Esophagus squamous epithelium (tissue), 5 donors: ENCODE measurements at regions not wholly inside any gene's neighbourhood (a gene's known extent, or its start where the extent isn't known, plus 50 kb on each side); places are given as distances from the start of the nearest gene placed in this dataset.

ENCODE experiments used
- DNase-seq: peaks from one replicate; lab custom pipeline; 2025; lab: John Stamatoyannopoulos, UW
- H3K27ac ChIP-seq, 4 donors: fragments of 200-600 bp; sonication (generic); one replicate each; pipeline ENCODE4 v1.5.1; 2016 to 2019; ENCODE audit warnings: mild to moderate bottlenecking in 1 of 4
- H3K27me3 ChIP-seq, 4 donors: fragments of 200-600 bp; sonication (generic); 1 replicate in 3 of 4; 2 replicates in 1 of 4; pipeline versions ENCODE4 v1.5.1 to v1.6.0; 2017 to 2021; ENCODE audit warnings: antibody characterized with exemption in 1 of 4
- H3K36me3 ChIP-seq, 3 donors: fragments of 200-600 bp; sonication (generic); one replicate each; pipeline ENCODE4 v1.5.1; 2016 to 2019
- H3K4me1 ChIP-seq, 3 donors: fragments of 200-600 bp; sonication (generic); one replicate each; pipeline ENCODE4 v1.5.1; 2017 to 2019
- H3K4me3 ChIP-seq, 4 donors: fragments of 200-600 bp; sonication (generic); 1 replicate in 3 of 4; 2 replicates in 1 of 4; pipeline ENCODE4 v1.5.1; 2016 to 2019; ENCODE audit warnings: mild to moderate bottlenecking in 2 of 4, moderate library complexity in 1 of 4
- H3K9me3 ChIP-seq, 3 donors: fragments of 200-600 bp; sonication (generic); one replicate each; pipeline ENCODE4 v1.5.1; 2016 to 2019
- CTCF ChIP-seq, 6 experiments: fragments of 450-650 bp in 4 of 6; fragments of 200-600 bp in 2 of 6; sonication (generic) in 2 of 6; IDR thresholded peaks; one replicate each; pipeline ENCODE4 v1.5.1; 2016 to 2019; ENCODE audit warnings: antibody characterized with exemption in 6 of 6, mild to moderate bottlenecking in 4 of 6, moderate library complexity in 4 of 6
- POLR2A ChIP-seq, 4 donors: fragments of 450-650 bp; IDR thresholded peaks; one replicate each; pipeline ENCODE4 v1.6.1; 2017; ENCODE audit warnings: antibody characterized with exemption in 4 of 4, mild to moderate bottlenecking in 4 of 4, moderate library complexity in 3 of 4
- WGBS, 2 donors: methylation state at CpG; one replicate each; pipeline ENCODE4 v1.1.5; 2018; 5-methylcytosine and 5-hydroxymethylcytosine counted together
- intact Hi-C: fragments of 100-400 bp; cut with DNase I; formaldehyde crosslinking; loops from one replicate; pipeline ENCODE4 v1.15.0; 2022
- donor health status: DM: yes; HTN: yes; CAD: no.

- no peak for DNase-seq
- Histone ChIP-seq H3K9me3 (peaks cover 0 to 2% (median under 1%) of the 10 kb centered on the region in 3 donors), H3K27me3 (peaks cover 0 to 43% (median 0%) of the 10 kb centered on the region in 4 donors), H3K36me3 (no peaks in the 10 kb centered on the region), H3K4me1 (peaks cover 4 to 51% (median 15%) of the 10 kb centered on the region in 3 donors), H3K4me3 (no peak overlapping the region), H3K27ac (peak overlapping the region in 2 of 4 donors; percentile 75 to 76)
- intact Hi-C loops, result no loop called here
- no peak for TF ChIP-seq POLR2A (IDR thresholded peaks at IDR 0.05)
- TF ChIP-seq CTCF (IDR thresholded peaks at IDR 0.05), result no peak
- WGBS, 2 donors, result 62 to 82% methylated on average over 3 of the region's 3 CpGs
Measured at GRCh38 chr9:13901176-13901575, 412.8 kb downstream of the NFIB start.

- Histone ChIP-seq H3K36me3 (no peaks in the 10 kb centered on the region), H3K4me3 (no peak overlapping the region), H3K4me1 (peaks cover 4 to 53% (median 15%) of the 10 kb centered on the region in 3 donors)
Measured at GRCh38 chr9:13900449-13900848, 413.5 kb downstream of the NFIB start.

GRCh38 chr9:13899924-13900323, 414.0 kb downstream of the NFIB start:
- peak overlapping the region; percentile 45 to 76 (median 72) for H3K27ac ChIP-seq
- H3K4me3 ChIP-seq, result no peak overlapping the region
- intact Hi-C loops, result no loop called here
- DNase-seq, result no peak
- no peaks in the 10 kb centered on the region for H3K9me3 ChIP-seq
- WGBS, 2 donors, result 16 to 21% methylated on average over 7 of the region's 7 CpGs
- H3K4me1 ChIP-seq, result peaks cover 4 to 52% (median 15%) of the 10 kb centered on the region in 3 donors
- no peaks in the 10 kb centered on the region for H3K36me3 ChIP-seq
- peaks cover 0 to 43% (median 0%) of the 10 kb centered on the region in 4 donors for H3K27me3 ChIP-seq
- TF ChIP-seq CTCF (IDR thresholded peaks at IDR 0.05) (no peak), POLR2A (IDR thresholded peaks at IDR 0.05) (no peak)

More at GRCh38 chr9:13900449-13900848, 413.5 kb downstream of the NFIB start:
- no peaks in the 10 kb centered on the region for H3K9me3 ChIP-seq
- intact Hi-C loops, result no loop called here
- no peak for TF ChIP-seq POLR2A (IDR thresholded peaks at IDR 0.05)
- TF ChIP-seq CTCF (IDR thresholded peaks at IDR 0.05), result no peak
- 33 to 50% methylated on average over 5 of the region's 5 CpGs for WGBS, 2 donors
- no peak for DNase-seq
- H3K27me3 ChIP-seq, result peaks cover 0 to 43% (median 0%) of the 10 kb centered on the region in 4 donors
- H3K27ac ChIP-seq, result peak overlapping the region; percentile 29 to 76 (median 60)

- intact Hi-C loops, result no loop called here
- H3K36me3 ChIP-seq, result no peaks in the 10 kb centered on the region
- DNase-seq, result no peak
- no peaks in the 10 kb centered on the region for H3K9me3 ChIP-seq
- 60 to 90% methylated on average over 2 of the region's 2 CpGs for WGBS, 2 donors
- peak overlapping the region in 3 of 4 donors; percentile 70 to 76 (median 75) for H3K27ac ChIP-seq
- no peak for TF ChIP-seq POLR2A (IDR thresholded peaks at IDR 0.05)
- no peak for TF ChIP-seq CTCF (IDR thresholded peaks at IDR 0.05)
- peaks cover 4 to 43% (median 15%) of the 10 kb centered on the region in 3 donors for H3K4me1 ChIP-seq
- peaks cover 0 to 43% (median 0%) of the 10 kb centered on the region in 4 donors for H3K27me3 ChIP-seq
- H3K4me3 ChIP-seq, result no peak overlapping the region
Measured at GRCh38 chr9:13898957-13899356, 415.0 kb downstream of the NFIB start.

- no peaks in the 10 kb centered on the region for H3K9me3 ChIP-seq
- H3K36me3 ChIP-seq, result no peaks in the 10 kb centered on the region
- H3K4me3 ChIP-seq, result no peak overlapping the region
- no peak for DNase-seq
- 56 to 61% methylated on average over 8 of the region's 8 CpGs for WGBS, 2 donors
- TF ChIP-seq POLR2A (IDR thresholded peaks at IDR 0.05) (no peak), CTCF (IDR thresholded peaks at IDR 0.05) (no peak)
- intact Hi-C loops, result no loop called here
- peaks cover 0 to 32% (median 0%) of the 10 kb centered on the region in 4 donors for H3K27me3 ChIP-seq
- H3K4me1 ChIP-seq, result peaks cover 4 to 42% (median 15%) of the 10 kb centered on the region in 3 donors
- peak overlapping the region in 1 of 4 donors; percentile 64 for H3K27ac ChIP-seq
Measured at GRCh38 chr9:13896922-13897835, 416.8 kb downstream of the NFIB start.
